Neural cell (in vitro differentiated cells): ENCODE measurements at regions not wholly inside any gene's neighbourhood (a gene's known extent, or its start where the extent isn't known, plus 50 kb on each side); places are given as distances from the start of the nearest gene placed in this dataset.

Experiments
- H2AFZ ChIP-seq: fragments of 200-600, 300-800 bp; sonication (generic), shearing (Covaris generic); 2 replicates; pipeline ENCODE4 v1.6.0; 2014; ENCODE audit warnings: low read depth, mild to moderate bottlenecking, antibody characterized with exemption, low read length, moderate library complexity
- H3F3A ChIP-seq: fragments of 200-600 bp; shearing (Covaris generic); 2 replicates; pipeline ENCODE4 v1.6.1; 2016; ENCODE audit warnings: mild to moderate bottlenecking, moderate library complexity, mixed read lengths, antibody characterized with exemption, low read length; ENCODE audit not compliant: insufficient read depth, poor library complexity, severe bottlenecking
- H3K27ac ChIP-seq: fragments of 200-600, 300-800 bp; sonication (generic), shearing (Covaris generic); 2 replicates; pipeline ENCODE4 v1.5.1; 2014; ENCODE audit warnings: mild to moderate bottlenecking, low read length, moderate library complexity
- H3K27me3 ChIP-seq: fragments of 300-800, 200-600 bp; sonication (generic), shearing (Covaris generic); 2 replicates; pipeline ENCODE4 v1.6.0; 2014; ENCODE audit warnings: mild to moderate bottlenecking, low read depth, low read length, moderate library complexity; ENCODE audit not compliant: insufficient read depth
- H3K36me3 ChIP-seq: fragments of 300-800, 200-600 bp; sonication (generic), shearing (Covaris generic); 2 replicates; pipeline ENCODE4 v1.5.1; 2014; ENCODE audit warnings: mild to moderate bottlenecking, antibody characterized with exemption, low read length, moderate library complexity; ENCODE audit not compliant: insufficient read depth
- H3K4me2 ChIP-seq: fragments of 300-800, 200-600 bp; sonication (generic), shearing (Covaris generic); 2 replicates; pipeline ENCODE4 v1.6.0; 2014; ENCODE audit warnings: mild to moderate bottlenecking, low read length
- H3K4me3 ChIP-seq: fragments of 300-800, 200-600 bp; sonication (generic), shearing (Covaris generic); 2 replicates; pipeline ENCODE4 v1.5.1; 2014; ENCODE audit warnings: mild to moderate bottlenecking, low read length, moderate library complexity
- H3K79me2 ChIP-seq: fragments of 200-600 bp; shearing (Covaris generic); replicated peaks from 2 replicates; pipeline ENCODE4 v1.6.0; 2014; ENCODE audit warnings: mild to moderate bottlenecking, low read length, moderate library complexity; ENCODE audit not compliant: insufficient read depth
- H3K9ac ChIP-seq: fragments of 300-800, 200-600 bp; sonication (generic), shearing (Covaris generic); 2 replicates; pipeline ENCODE4 v1.6.1; 2016; ENCODE audit warnings: mild to moderate bottlenecking, low read length, mixed read lengths
- H3K9me2 ChIP-seq: fragments of 200-600 bp; shearing (Covaris generic); 2 replicates; pipeline ENCODE4 v1.6.1; 2016; ENCODE audit warnings: mild to moderate bottlenecking, low read length, mixed read lengths; ENCODE audit not compliant: insufficient read depth
- H3K9me3 ChIP-seq: fragments of 200-600, 300-800 bp; sonication (generic), shearing (Covaris generic); 2 replicates; pipeline ENCODE4 v1.6.1; 2016; ENCODE audit warnings: mild to moderate bottlenecking, mixed run types, low read length, moderate library complexity, mixed read lengths
- H4K20me1 ChIP-seq: fragments of 200-600 bp; shearing (Covaris generic); 2 replicates; pipeline ENCODE4 v1.6.1; 2016; ENCODE audit warnings: mild to moderate bottlenecking, mixed run types; ENCODE audit not compliant: insufficient read depth
- CTCF ChIP-seq: fragments of 450-650 bp; IDR thresholded peaks from 2 replicates; pipeline ENCODE4 v1.5.1; 2014; ENCODE audit warnings: antibody characterized with exemption, mild to moderate bottlenecking, moderate library complexity; ENCODE audit not compliant: poor library complexity, severe bottlenecking
- EP300 ChIP-seq: fragments of 450-650 bp; conservative IDR thresholded peaks from 2 replicates; pipeline ENCODE4 v1.6.1; 2014; ENCODE audit warnings: antibody characterized with exemption, mild to moderate bottlenecking, moderate library complexity; ENCODE audit not compliant: poor library complexity, severe bottlenecking
- MXI1 ChIP-seq: fragments of 450-650 bp; conservative IDR thresholded peaks from 2 replicates; pipeline ENCODE4 v1.6.1; 2014; ENCODE audit warnings: antibody characterized with exemption, mild to moderate bottlenecking; ENCODE audit not compliant: poor library complexity, severe bottlenecking
- POLR2AphosphoS5 ChIP-seq: IDR thresholded peaks from 2 replicates; pipeline ENCODE4 v1.6.1; 2012
- REST ChIP-seq: IDR thresholded peaks from 2 replicates; pipeline ENCODE4 v1.6.1; 2012; ENCODE audit warnings: borderline replicate concordance

- no peaks in the 10 kb centered on the region for H4K20me1 ChIP-seq
- no peaks in the 10 kb centered on the region for H3K79me2 ChIP-seq
- H3K27me3 ChIP-seq, result no peaks in the 10 kb centered on the region
- TF ChIP-seq MXI1 (no peak), POLR2AphosphoS5 (no peak), REST (no peak), CTCF (no peak), EP300 (no peak)
- H3K4me2 ChIP-seq, result no peak overlapping the region
- no peaks in the 10 kb centered on the region for H3K36me3 ChIP-seq
- no peak overlapping the region for H3K4me3 ChIP-seq
- no peak overlapping the region for H3K27ac ChIP-seq
- no peak overlapping the region for H2AFZ ChIP-seq
- no peaks in the 10 kb centered on the region for H3K9me3 ChIP-seq
- no peak overlapping the region for H3K9ac ChIP-seq
- no peaks in the 10 kb centered on the region for H3F3A ChIP-seq
- no peaks in the 10 kb centered on the region for H3K9me2 ChIP-seq
Observed at GRCh38 chr22:49586873-49587272, 240.8 kb downstream of the BRD1 start.

DNA sequence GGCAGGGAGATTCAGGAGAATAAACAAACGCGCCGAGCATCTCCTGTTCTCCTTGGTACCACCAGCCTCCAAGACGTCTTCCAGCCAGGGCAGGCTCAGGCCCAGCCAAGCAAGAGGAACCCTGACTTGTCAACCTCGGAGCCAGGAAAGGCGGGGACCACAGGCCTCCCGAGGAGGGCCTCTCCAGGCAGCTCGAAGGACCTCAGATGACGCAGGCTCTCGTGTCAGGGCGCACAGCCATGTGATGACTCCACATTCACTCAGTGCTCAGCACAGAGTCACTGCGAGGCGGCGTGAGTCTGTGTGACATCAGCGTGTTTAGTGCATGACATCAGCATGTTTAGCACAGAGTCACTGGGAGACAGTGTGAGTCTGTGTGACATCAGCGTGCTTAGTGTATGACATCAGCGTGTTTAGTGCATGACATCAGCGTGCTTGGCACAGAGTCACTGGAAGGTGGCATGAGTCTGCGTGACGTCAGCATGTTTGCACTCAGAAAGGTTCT lies 241.4 kb downstream of the BRD1 start:
- H3K36me3 ChIP-seq, result no peaks in the 10 kb centered on the region
- no peak overlapping the region for H3K4me3 ChIP-seq
- H3K27me3 ChIP-seq, result no peaks in the 10 kb centered on the region
- H3K9ac ChIP-seq, result no peak overlapping the region
- H3K27ac ChIP-seq, result no peak overlapping the region
- H3K79me2 ChIP-seq, result no peaks in the 10 kb centered on the region
- no peak overlapping the region for H3K4me2 ChIP-seq
- H3K9me2 ChIP-seq, result no peaks in the 10 kb centered on the region
- H3K9me3 ChIP-seq, result no peaks in the 10 kb centered on the region
- no peaks in the 10 kb centered on the region for H4K20me1 ChIP-seq
- H2AFZ ChIP-seq, result no peak overlapping the region
- TF ChIP-seq CTCF, result no peak
- TF ChIP-seq REST, result no peak
- no peak for TF ChIP-seq EP300
- no peaks in the 10 kb centered on the region for H3F3A ChIP-seq
